Endothelial cell of umbilical vein (primary cell): ENCODE measurements at regions not wholly inside any gene's neighbourhood (a gene's known extent, or its start where the extent isn't known, plus 50 kb on each side); places are given as distances from the start of the nearest gene placed in this dataset.

ENCODE experiments used
- BruUV-seq: library from RNA; stranded (reverse); fragments of 400-500 nt; replicated peaks from 2 replicates; lab custom pipeline; 2021; lab: Mats Ljungman, UMichigan
- CTCF ChIA-PET: fragments of 300-600, 350-600 bp; sonication (Branson Sonifier 250); formaldehyde crosslinking; loops from one replicate; lab custom pipeline; 2021; ENCODE audit warnings: antibody characterized with exemption, inconsistent platforms; lab: Charles Lee
- POLR2A ChIA-PET: fragments of 300-600, 350-600 bp; sonication (Branson Sonifier 250); formaldehyde crosslinking; loops from one replicate; lab custom pipeline; 2021; ENCODE audit warnings: antibody characterized with exemption, inconsistent platforms; lab: Charles Lee
- DNase-seq: peaks from one replicate; pipeline ENCODE4 v3.0.0-alpha.2; 2011; ENCODE audit warnings: low read depth, low spot score
- FAIRE-seq: peaks from 2 replicates; lab custom pipeline; 2011; peaks lifted over from hg19 to GRCh38; lab: Jason Lieb, UNC
- H2AFZ ChIP-seq: 2 replicates; pipeline ENCODE4 v1.6.0; 2012; ENCODE audit warnings: low read depth, low read length, control low read depth, inconsistent platforms
- H3K27ac ChIP-seq: 2 replicates; pipeline ENCODE4 v1.5.1; 2011; ENCODE audit warnings: low read depth, mild to moderate bottlenecking, control low read depth, low read length, moderate library complexity; ENCODE audit not compliant: insufficient read depth
- H3K27me3 ChIP-seq, 2 experiments: 2 replicates each; pipeline versions ENCODE4 v1.6.0 to v1.6.1; 2011; ENCODE audit warnings: low read length in 2 of 2, mixed read lengths in 1 of 2; ENCODE audit not compliant: control insufficient read depth in 2 of 2, insufficient read depth in 2 of 2
- H3K36me3 ChIP-seq, 2 experiments: 2 replicates in 1 of 2; 3 replicates in 1 of 2; pipeline ENCODE4 v1.5.1; 2011; ENCODE audit warnings: low read length in 2 of 2, mild to moderate bottlenecking in 1 of 2, moderate library complexity in 1 of 2; ENCODE audit not compliant: control insufficient read depth in 2 of 2, insufficient read depth in 2 of 2; ENCODE audit errors: extremely low read depth in 1 of 2
- H3K4me1 ChIP-seq: 3 replicates; pipeline ENCODE4 v1.5.1; 2011; ENCODE audit warnings: mild to moderate bottlenecking, low read length; ENCODE audit not compliant: control insufficient read depth, insufficient read depth; ENCODE audit errors: extremely low read depth
- H3K4me2 ChIP-seq: 2 replicates; pipeline ENCODE4 v1.6.1; 2011; ENCODE audit warnings: low read length, control low read depth, mixed read lengths; ENCODE audit not compliant: insufficient read depth
- H3K4me3 ChIP-seq, 3 experiments: fragments of 200-600 bp in 1 of 3; sonication (generic), shearing (Covaris generic) in 1 of 3; replicated peaks in 1 of 3; 2 replicates each; pipeline ENCODE4 v1.5.1; 2011 to 2016; ENCODE audit warnings: control low read depth in 3 of 3, low read length in 3 of 3, mild to moderate bottlenecking in 2 of 3, inconsistent platforms in 1 of 3, low read depth in 1 of 3, moderate library complexity in 1 of 3; ENCODE audit not compliant: insufficient read depth in 1 of 3
- H3K79me2 ChIP-seq: 2 replicates; pipeline ENCODE4 v1.6.0; 2012; ENCODE audit warnings: low read length, inconsistent platforms; ENCODE audit not compliant: control insufficient read depth, insufficient read depth
- H3K9ac ChIP-seq: replicated peaks from 2 replicates; pipeline ENCODE3; 2011; ENCODE audit warnings: low read length, control low read depth; ENCODE audit not compliant: insufficient read depth; ENCODE audit errors: extremely low read depth
- H3K9me1 ChIP-seq: replicated peaks from 3 replicates; pipeline ENCODE4 v1.6.0; 2011; ENCODE audit warnings: mild to moderate bottlenecking, low read length; ENCODE audit not compliant: control insufficient read depth, insufficient read depth; ENCODE audit errors: extremely low read depth
- H3K9me3 ChIP-seq: replicated peaks from 2 replicates; pipeline ENCODE4 v1.5.1; 2012; ENCODE audit warnings: low read length, inconsistent platforms; ENCODE audit not compliant: control insufficient read depth, insufficient read depth
- H4K20me1 ChIP-seq: replicated peaks from 2 replicates; pipeline ENCODE3; 2011; ENCODE audit warnings: mild to moderate bottlenecking, low read length; ENCODE audit not compliant: control insufficient read depth, insufficient read depth; ENCODE audit errors: extremely low read depth
- CTCF ChIP-seq, 2 donors: IDR thresholded peaks; 1 replicate in 1 of 2; 2 replicates in 1 of 2; pipeline ENCODE4 v1.5.1; 2011; ENCODE audit warnings: low read length in 2 of 2, mild to moderate bottlenecking in 2 of 2, moderate library complexity in 2 of 2, control low read depth in 1 of 2, inconsistent platforms in 1 of 2, low read depth in 1 of 2; ENCODE audit not compliant: insufficient read depth in 1 of 2; ENCODE audit errors: extremely low read depth in 1 of 2
- EZH2 ChIP-seq: IDR thresholded peaks from 2 replicates; pipeline ENCODE4 v1.6.1; 2012; ENCODE audit warnings: borderline replicate concordance, low read depth, mild to moderate bottlenecking, moderate library complexity, low read length, inconsistent platforms; ENCODE audit not compliant: severe bottlenecking
- FOS ChIP-seq: IDR thresholded peaks from 2 replicates; pipeline ENCODE4 v1.6.1; 2011; ENCODE audit warnings: mild to moderate bottlenecking, low read length, moderate library complexity, borderline replicate concordance; ENCODE audit not compliant: insufficient read depth
- GATA2 ChIP-seq: IDR thresholded peaks from 2 replicates; pipeline ENCODE4 v1.7.0; 2011; ENCODE audit warnings: low read depth, mild to moderate bottlenecking, moderate library complexity, mixed read lengths, low read length; ENCODE audit not compliant: insufficient read length, insufficient read depth
- JUN ChIP-seq: IDR thresholded peaks from 2 replicates; pipeline ENCODE4 v1.6.1; 2011; ENCODE audit warnings: borderline replicate concordance, low read depth; ENCODE audit not compliant: insufficient read length, insufficient read depth
- MAX ChIP-seq: IDR thresholded peaks from 2 replicates; pipeline ENCODE4 v1.6.1; 2011; ENCODE audit not compliant: insufficient read depth, insufficient read length
- MYC ChIP-seq: IDR thresholded peaks from one replicate; pipeline ENCODE4 v1.6.1; 2011; ENCODE audit warnings: mild to moderate bottlenecking, low read depth, low read length
- POLR2A ChIP-seq: IDR thresholded peaks from 2 replicates; pipeline ENCODE4 v1.6.1; 2012; ENCODE audit warnings: low read depth, mild to moderate bottlenecking, control low read depth, low read length
- POLR2AphosphoS5 ChIP-seq: IDR thresholded peaks from 2 replicates; pipeline ENCODE4 v1.6.1; 2012; ENCODE audit warnings: low read depth, mild to moderate bottlenecking, control low read depth, low read length, moderate library complexity; ENCODE audit not compliant: insufficient read depth
- dilution Hi-C: fragments of 300-500 bp; cut with MboI; formaldehyde crosslinking; loops from one replicate; pipeline ENCODE4 v1.15.0; 2019; ENCODE audit warnings: low sequenced_read_pairs; ENCODE audit not compliant: extremely low pct_ligation_motif_present
- intact Hi-C: fragments of 100-400 bp; cut with micrococcal nuclease; formaldehyde crosslinking; loops from one replicate; pipeline ENCODE4 v1.10.0; 2022

- H3K27ac ChIP-seq, result no peak overlapping the region
- peaks cover 0 to under 1% of the 10 kb centered on the region in 2 experiments for H3K27me3 ChIP-seq
- no peaks in the 10 kb centered on the region for H3K4me1 ChIP-seq
- CTCF ChIA-PET, result no interaction called here
- H3K9me1 ChIP-seq, result no peaks in the 10 kb centered on the region
- FAIRE-seq (no peak), DNase-seq (no peak)
- intact Hi-C loops, result no loop called here
- no TSS peak for BruUV-seq
- no peak overlapping the region for H3K4me2 ChIP-seq
- no peaks in the 10 kb centered on the region for H3K79me2 ChIP-seq
- no peaks in the 10 kb centered on the region for H3K9me3 ChIP-seq
- dilution Hi-C loops, result no loop called here
- H3K9ac ChIP-seq, result no peak overlapping the region
- H3K4me3 ChIP-seq, result no peak overlapping the region
- no peak overlapping the region for H2AFZ ChIP-seq
- TF ChIP-seq POLR2AphosphoS5 (no peak), MYC (no peak), EZH2 (no peak), GATA2 (no peak), FOS (no peak), POLR2A (no peak), JUN (no peak), MAX (no peak), CTCF (IDR thresholded peaks at IDR 0.05; ENCODE audit: extremely low read depth in 1 of 2, insufficient read depth in 1 of 2, low read depth in 1 of 2, low read length in 2 of 2) (no peak)
- no peaks in the 10 kb centered on the region for H3K36me3 ChIP-seq
- H4K20me1 ChIP-seq, result no peaks in the 10 kb centered on the region
- POLR2A ChIA-PET, result no interaction called here
Observed at GRCh38 chr5:68734781-68735180, 359.0 kb upstream of the SLC30A5 start.
